ENCODE measurements at regions not wholly inside any gene's neighbourhood (a gene's known extent, or its start where the extent isn't known, plus 50 kb on each side); places are given as distances from the start of the nearest gene placed in this dataset.
"Not testable (repeated sequence)": the region's sequence is repeated elsewhere in the genome, so short reads cannot be mapped to it uniquely, and the experiment has no call there.

DNA sequence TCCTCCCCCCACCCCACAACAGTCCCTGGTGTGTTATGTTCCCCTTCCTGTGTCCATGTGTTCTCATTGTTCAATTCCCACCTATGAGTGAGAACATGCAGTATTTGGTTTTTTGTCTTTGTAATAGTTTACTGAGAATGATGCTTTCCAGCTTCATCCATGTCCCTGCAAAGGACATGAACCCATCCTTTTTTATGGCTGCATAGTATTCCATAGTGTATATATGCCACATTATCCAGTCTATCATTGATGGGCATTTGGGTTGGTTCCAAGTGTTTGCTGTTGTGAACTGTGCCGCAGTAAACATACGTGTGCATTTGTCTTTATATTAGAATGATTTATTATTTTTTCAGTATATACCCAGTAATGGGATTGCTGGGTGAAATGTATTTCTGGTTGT, 104.0 kb downstream of the CCDC74A start:
- H3K4me2 ChIP-seq (ENCODE audit: low read depth, low read length, poor library complexity, severe bottlenecking); H2AFZ ChIP-seq (ENCODE audit: low read length); H3K4me3 ChIP-seq (ENCODE audit: low read length); H3K36me3 ChIP-seq (ENCODE audit: insufficient read depth, low read length); H3K27ac ChIP-seq (ENCODE audit: low read length); H3K4me1 ChIP-seq (ENCODE audit: low read length); H3K27me3 ChIP-seq (ENCODE audit: low read length); H3K79me2 ChIP-seq (ENCODE audit: low read length); H3K9me2 ChIP-seq (replicated peaks; ENCODE audit: insufficient read depth, low read length); H4K20me1 ChIP-seq (ENCODE audit: insufficient read depth, low read depth, low read length); H3K9me3 ChIP-seq (ENCODE audit: low read length); H3K9ac ChIP-seq (ENCODE audit: low read length); DNase-seq: not testable (repeated sequence)

DNA sequence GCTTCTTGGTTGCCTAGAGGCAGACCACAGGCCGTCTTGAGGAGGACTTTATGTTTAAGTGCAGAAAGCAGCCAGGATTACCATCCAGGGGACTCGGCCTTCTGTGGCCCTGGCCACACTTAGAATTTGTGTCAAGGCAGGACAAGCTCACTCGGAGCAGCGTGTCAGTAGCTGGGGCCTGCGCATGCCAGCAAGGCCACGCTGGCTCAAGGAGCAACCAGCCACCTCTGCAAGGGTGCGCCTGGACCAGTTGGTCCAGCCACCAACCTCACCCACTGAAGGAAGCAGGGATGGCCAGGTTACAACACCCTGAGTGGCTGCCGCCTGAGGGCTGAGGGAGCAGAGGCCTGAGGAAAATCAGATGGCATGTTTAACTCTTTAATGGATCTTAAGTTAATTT, 105.7 kb downstream of the CCDC74A start:
- not testable (repeated sequence) for H3K4me2 ChIP-seq (ENCODE audit: low read depth, low read length, poor library complexity, severe bottlenecking)

GRCh38 chr2:131633827-131634695, 106.4 kb downstream of the CCDC74A start:
- not testable (repeated sequence) for H2AFZ ChIP-seq (ENCODE audit: low read length); H3K27ac ChIP-seq (ENCODE audit: low read length); H3K4me2 ChIP-seq (ENCODE audit: low read depth, low read length, poor library complexity, severe bottlenecking); H3K36me3 ChIP-seq (ENCODE audit: insufficient read depth, low read length); H3K9ac ChIP-seq (ENCODE audit: low read length); H3K4me3 ChIP-seq (ENCODE audit: low read length); H3K9me3 ChIP-seq (ENCODE audit: low read length); H4K20me1 ChIP-seq (ENCODE audit: insufficient read depth, low read depth, low read length); H3K27me3 ChIP-seq (ENCODE audit: low read length); H3K79me2 ChIP-seq (ENCODE audit: low read length); H3K9me2 ChIP-seq (replicated peaks; ENCODE audit: insufficient read depth, low read length)
- H3K4me1 ChIP-seq (ENCODE audit: low read length) = peaks cover 10% of the 10 kb centered on the region
- DNase-seq = peak; percentile 71

More for the DNA sequence above, 105.7 kb downstream of the CCDC74A start:
- not testable (repeated sequence) for H2AFZ ChIP-seq (ENCODE audit: low read length); DNase-seq; H4K20me1 ChIP-seq (ENCODE audit: insufficient read depth, low read depth, low read length); H3K27me3 ChIP-seq (ENCODE audit: low read length); H3K79me2 ChIP-seq (ENCODE audit: low read length); H3K9ac ChIP-seq (ENCODE audit: low read length); H3K9me3 ChIP-seq (ENCODE audit: low read length); H3K27ac ChIP-seq (ENCODE audit: low read length); H3K36me3 ChIP-seq (ENCODE audit: insufficient read depth, low read length); H3K4me3 ChIP-seq (ENCODE audit: low read length); H3K9me2 ChIP-seq (replicated peaks; ENCODE audit: insufficient read depth, low read length)
- H3K4me1 ChIP-seq (ENCODE audit: low read length) = peaks cover 10% of the 10 kb centered on the region

DNA sequence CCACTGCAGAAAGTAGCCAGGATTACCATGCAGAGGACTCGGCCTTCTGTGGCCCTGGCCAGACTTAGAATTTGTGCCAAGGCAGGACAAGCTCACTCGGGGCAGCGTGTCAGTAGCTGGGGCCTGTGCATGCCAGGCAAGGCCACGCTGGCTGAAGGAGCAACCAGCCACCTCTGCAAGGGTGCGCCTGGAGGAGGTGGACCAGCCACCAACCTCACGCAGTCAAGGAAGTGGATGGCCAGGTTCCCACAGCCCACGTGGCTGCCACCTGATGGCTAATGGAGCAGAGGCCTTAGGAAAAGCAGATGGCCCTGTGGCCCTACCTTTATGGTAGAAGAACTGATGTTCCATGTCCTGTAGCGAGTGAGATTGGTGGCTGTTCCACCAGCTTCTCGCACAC, 107.9 kb downstream of the CCDC74A start:
- H3K27me3 ChIP-seq (ENCODE audit: low read length) = no peaks in the 10 kb centered on the region
- H3K9me3 ChIP-seq (ENCODE audit: low read length) = no peaks in the 10 kb centered on the region
- H3K27ac ChIP-seq (ENCODE audit: low read length) = no peak overlapping the region
- no peak overlapping the region for H3K9ac ChIP-seq (ENCODE audit: low read length)
- DNase-seq = no peak
- H3K9me2 ChIP-seq (replicated peaks; ENCODE audit: insufficient read depth, low read length) = no peaks in the 10 kb centered on the region
- no peak overlapping the region for H3K4me3 ChIP-seq (ENCODE audit: low read length)
- peaks cover 5% of the 10 kb centered on the region for H3K4me1 ChIP-seq (ENCODE audit: low read length)
- no peak overlapping the region for H2AFZ ChIP-seq (ENCODE audit: low read length)
- H4K20me1 ChIP-seq (ENCODE audit: insufficient read depth, low read depth, low read length) = no peaks in the 10 kb centered on the region
- no peaks in the 10 kb centered on the region for H3K36me3 ChIP-seq (ENCODE audit: insufficient read depth, low read length)
- no peak overlapping the region for H3K4me2 ChIP-seq (ENCODE audit: low read depth, low read length, poor library complexity, severe bottlenecking)
- no peaks in the 10 kb centered on the region for H3K79me2 ChIP-seq (ENCODE audit: low read length)

DNA sequence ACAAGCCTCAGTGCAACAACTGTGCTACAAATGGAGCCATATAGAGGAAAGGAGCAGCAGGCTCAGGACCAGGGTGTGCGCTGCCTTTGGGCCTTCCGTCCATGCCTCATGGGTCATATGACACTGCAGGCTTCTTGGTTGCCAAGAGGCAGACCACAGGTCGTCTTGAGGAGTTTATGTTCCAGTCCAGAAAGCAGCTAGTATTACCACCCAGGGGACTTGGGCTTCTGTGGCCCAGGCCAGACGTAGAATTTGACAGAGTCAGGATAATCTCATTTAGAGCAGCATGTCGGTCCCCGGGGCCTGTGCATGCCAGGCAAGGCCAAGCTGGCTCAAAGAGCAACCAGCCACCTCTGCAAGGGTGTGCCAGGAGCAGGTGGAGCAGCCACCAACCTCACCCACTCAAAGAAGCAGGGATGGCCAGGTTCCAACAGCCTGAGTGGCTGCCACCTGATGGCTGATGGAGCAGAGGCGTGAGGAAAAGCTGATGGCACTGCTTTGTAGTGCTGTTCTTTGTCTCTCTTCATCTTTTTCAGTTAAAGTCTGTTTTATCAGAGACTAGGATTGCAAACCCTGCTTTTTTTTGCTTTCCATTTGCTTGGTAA, 109.1 kb downstream of the CCDC74A start:
- H3K4me2 ChIP-seq (ENCODE audit: low read depth, low read length, poor library complexity, severe bottlenecking); H4K20me1 ChIP-seq (ENCODE audit: insufficient read depth, low read depth, low read length); H3K4me3 ChIP-seq (ENCODE audit: low read length); H2AFZ ChIP-seq (ENCODE audit: low read length); DNase-seq; H3K4me1 ChIP-seq (ENCODE audit: low read length); H3K9ac ChIP-seq (ENCODE audit: low read length); H3K36me3 ChIP-seq (ENCODE audit: insufficient read depth, low read length); H3K9me3 ChIP-seq (ENCODE audit: low read length); H3K27me3 ChIP-seq (ENCODE audit: low read length); H3K27ac ChIP-seq (ENCODE audit: low read length); H3K79me2 ChIP-seq (ENCODE audit: low read length); H3K9me2 ChIP-seq (replicated peaks; ENCODE audit: insufficient read depth, low read length): not testable (repeated sequence)

GRCh38 chr2:131639001-131639620, 111.4 kb downstream of the CCDC74A start:
- not testable (repeated sequence) for DNase-seq; H3K4me2 ChIP-seq (ENCODE audit: low read depth, low read length, poor library complexity, severe bottlenecking); H3K36me3 ChIP-seq (ENCODE audit: insufficient read depth, low read length); H3K4me1 ChIP-seq (ENCODE audit: low read length); H3K27ac ChIP-seq (ENCODE audit: low read length); H2AFZ ChIP-seq (ENCODE audit: low read length); H4K20me1 ChIP-seq (ENCODE audit: insufficient read depth, low read depth, low read length); H3K27me3 ChIP-seq (ENCODE audit: low read length); H3K4me3 ChIP-seq (ENCODE audit: low read length); H3K79me2 ChIP-seq (ENCODE audit: low read length); H3K9ac ChIP-seq (ENCODE audit: low read length); H3K9me2 ChIP-seq (replicated peaks; ENCODE audit: insufficient read depth, low read length); H3K9me3 ChIP-seq (ENCODE audit: low read length)

DNA sequence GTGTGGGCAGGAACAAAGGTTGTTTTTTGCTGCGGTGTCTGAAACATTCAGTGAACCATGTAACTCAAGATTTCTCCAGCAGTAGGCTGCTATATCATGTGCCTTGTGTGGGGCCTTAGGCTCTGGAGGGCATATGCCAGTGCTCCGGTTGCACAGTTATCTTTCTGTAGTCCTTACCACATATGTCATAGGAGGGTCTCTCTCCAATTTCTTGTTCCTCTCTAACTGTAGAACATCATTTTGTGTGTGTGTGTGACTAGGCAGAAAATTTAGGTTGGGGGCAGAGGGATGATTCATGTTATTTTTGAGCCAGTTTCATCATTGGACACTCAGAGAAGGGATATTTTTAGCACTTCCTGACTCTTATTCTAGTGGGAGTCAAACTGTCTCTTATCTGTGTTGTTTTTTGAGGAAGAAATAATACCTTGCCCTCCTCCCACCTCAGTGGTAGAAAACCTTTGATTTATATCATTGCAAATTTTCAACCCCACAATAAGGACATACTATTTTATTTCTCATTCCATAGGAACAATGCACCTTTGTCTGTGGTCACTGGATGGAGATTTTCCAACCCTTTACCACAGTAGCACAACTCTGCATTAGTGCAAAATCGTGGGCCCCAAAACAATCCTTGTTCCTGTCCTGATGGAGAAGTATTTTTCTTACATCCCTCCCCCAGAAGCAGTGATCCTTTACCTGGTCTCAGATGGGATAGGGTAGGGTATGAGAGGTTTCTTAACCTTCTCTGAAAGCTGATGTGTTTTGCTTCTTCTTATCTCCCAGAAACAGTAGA, 113.9 kb downstream of the CCDC74A start:
- no peak overlapping the region for H3K4me2 ChIP-seq (ENCODE audit: low read depth, low read length, poor library complexity, severe bottlenecking)

GRCh38 chr2:131643180-131643579, 115.5 kb downstream of the CCDC74A start:
- H3K9ac ChIP-seq (ENCODE audit: low read length); H3K79me2 ChIP-seq (ENCODE audit: low read length); H3K36me3 ChIP-seq (ENCODE audit: insufficient read depth, low read length); H3K4me2 ChIP-seq (ENCODE audit: low read depth, low read length, poor library complexity, severe bottlenecking); H3K9me3 ChIP-seq (ENCODE audit: low read length); H3K4me3 ChIP-seq (ENCODE audit: low read length); H3K9me2 ChIP-seq (replicated peaks; ENCODE audit: insufficient read depth, low read length); DNase-seq; H4K20me1 ChIP-seq (ENCODE audit: insufficient read depth, low read depth, low read length); H3K27ac ChIP-seq (ENCODE audit: low read length); H2AFZ ChIP-seq (ENCODE audit: low read length); H3K4me1 ChIP-seq (ENCODE audit: low read length); H3K27me3 ChIP-seq (ENCODE audit: low read length): not testable (repeated sequence)

More for the DNA sequence above, 113.9 kb downstream of the CCDC74A start:
- no peaks in the 10 kb centered on the region for H3K36me3 ChIP-seq (ENCODE audit: insufficient read depth, low read length)
- no peaks in the 10 kb centered on the region for H3K27me3 ChIP-seq (ENCODE audit: low read length)
- no peak overlapping the region for H2AFZ ChIP-seq (ENCODE audit: low read length)
- no peak for DNase-seq
- H3K9me3 ChIP-seq (ENCODE audit: low read length) = no peaks in the 10 kb centered on the region
- H3K4me1 ChIP-seq (ENCODE audit: low read length) = peaks cover 3% of the 10 kb centered on the region
- no peak overlapping the region for H3K27ac ChIP-seq (ENCODE audit: low read length)
- H3K9ac ChIP-seq (ENCODE audit: low read length) = no peak overlapping the region
- no peaks in the 10 kb centered on the region for H3K9me2 ChIP-seq (replicated peaks; ENCODE audit: insufficient read depth, low read length)
- H4K20me1 ChIP-seq (ENCODE audit: insufficient read depth, low read depth, low read length) = no peaks in the 10 kb centered on the region
- no peaks in the 10 kb centered on the region for H3K79me2 ChIP-seq (ENCODE audit: low read length)
- no peak overlapping the region for H3K4me3 ChIP-seq (ENCODE audit: low read length)
